Endothelial cell of umbilical vein (primary cell): ENCODE measurements at regions not wholly inside any gene's neighbourhood (a gene's known extent, or its start where the extent isn't known, plus 50 kb on each side); places are given as distances from the start of the nearest gene placed in this dataset.

Experiments
- BruUV-seq: library from RNA; stranded (reverse); fragments of 400-500 nt; replicated peaks from 2 replicates; lab custom pipeline; 2021; lab: Mats Ljungman, UMichigan
- CTCF ChIA-PET: fragments of 300-600, 350-600 bp; sonication (Branson Sonifier 250); formaldehyde crosslinking; loops from one replicate; lab custom pipeline; 2021; ENCODE audit warnings: antibody characterized with exemption, inconsistent platforms; lab: Charles Lee
- POLR2A ChIA-PET: fragments of 300-600, 350-600 bp; sonication (Branson Sonifier 250); formaldehyde crosslinking; loops from one replicate; lab custom pipeline; 2021; ENCODE audit warnings: antibody characterized with exemption, inconsistent platforms; lab: Charles Lee
- DNase-seq: peaks from one replicate; pipeline ENCODE4 v3.0.0-alpha.2; 2011; ENCODE audit warnings: low read depth, low spot score
- FAIRE-seq: peaks from 2 replicates; lab custom pipeline; 2011; peaks lifted over from hg19 to GRCh38; lab: Jason Lieb, UNC
- H2AFZ ChIP-seq: 2 replicates; pipeline ENCODE4 v1.6.0; 2012; ENCODE audit warnings: low read depth, low read length, control low read depth, inconsistent platforms
- H3K27ac ChIP-seq: 2 replicates; pipeline ENCODE4 v1.5.1; 2011; ENCODE audit warnings: low read depth, mild to moderate bottlenecking, control low read depth, low read length, moderate library complexity; ENCODE audit not compliant: insufficient read depth
- H3K27me3 ChIP-seq, 2 experiments: 2 replicates each; pipeline versions ENCODE4 v1.6.0 to v1.6.1; 2011; ENCODE audit warnings: low read length in 2 of 2, mixed read lengths in 1 of 2; ENCODE audit not compliant: control insufficient read depth in 2 of 2, insufficient read depth in 2 of 2
- H3K36me3 ChIP-seq, 2 experiments: 2 replicates in 1 of 2; 3 replicates in 1 of 2; pipeline ENCODE4 v1.5.1; 2011; ENCODE audit warnings: low read length in 2 of 2, mild to moderate bottlenecking in 1 of 2, moderate library complexity in 1 of 2; ENCODE audit not compliant: control insufficient read depth in 2 of 2, insufficient read depth in 2 of 2; ENCODE audit errors: extremely low read depth in 1 of 2
- H3K4me1 ChIP-seq: 3 replicates; pipeline ENCODE4 v1.5.1; 2011; ENCODE audit warnings: mild to moderate bottlenecking, low read length; ENCODE audit not compliant: control insufficient read depth, insufficient read depth; ENCODE audit errors: extremely low read depth
- H3K4me2 ChIP-seq: 2 replicates; pipeline ENCODE4 v1.6.1; 2011; ENCODE audit warnings: low read length, control low read depth, mixed read lengths; ENCODE audit not compliant: insufficient read depth
- H3K4me3 ChIP-seq, 3 experiments: fragments of 200-600 bp in 1 of 3; sonication (generic), shearing (Covaris generic) in 1 of 3; replicated peaks in 1 of 3; 2 replicates each; pipeline ENCODE4 v1.5.1; 2011 to 2016; ENCODE audit warnings: control low read depth in 3 of 3, low read length in 3 of 3, mild to moderate bottlenecking in 2 of 3, inconsistent platforms in 1 of 3, low read depth in 1 of 3, moderate library complexity in 1 of 3; ENCODE audit not compliant: insufficient read depth in 1 of 3
- H3K79me2 ChIP-seq: 2 replicates; pipeline ENCODE4 v1.6.0; 2012; ENCODE audit warnings: low read length, inconsistent platforms; ENCODE audit not compliant: control insufficient read depth, insufficient read depth
- H3K9ac ChIP-seq: replicated peaks from 2 replicates; pipeline ENCODE3; 2011; ENCODE audit warnings: low read length, control low read depth; ENCODE audit not compliant: insufficient read depth; ENCODE audit errors: extremely low read depth
- H3K9me1 ChIP-seq: replicated peaks from 3 replicates; pipeline ENCODE4 v1.6.0; 2011; ENCODE audit warnings: mild to moderate bottlenecking, low read length; ENCODE audit not compliant: control insufficient read depth, insufficient read depth; ENCODE audit errors: extremely low read depth
- H3K9me3 ChIP-seq: replicated peaks from 2 replicates; pipeline ENCODE4 v1.5.1; 2012; ENCODE audit warnings: low read length, inconsistent platforms; ENCODE audit not compliant: control insufficient read depth, insufficient read depth
- H4K20me1 ChIP-seq: replicated peaks from 2 replicates; pipeline ENCODE3; 2011; ENCODE audit warnings: mild to moderate bottlenecking, low read length; ENCODE audit not compliant: control insufficient read depth, insufficient read depth; ENCODE audit errors: extremely low read depth
- EZH2 ChIP-seq: IDR thresholded peaks from 2 replicates; pipeline ENCODE4 v1.6.1; 2012; ENCODE audit warnings: borderline replicate concordance, low read depth, mild to moderate bottlenecking, moderate library complexity, low read length, inconsistent platforms; ENCODE audit not compliant: severe bottlenecking
- FOS ChIP-seq: IDR thresholded peaks from 2 replicates; pipeline ENCODE4 v1.6.1; 2011; ENCODE audit warnings: mild to moderate bottlenecking, low read length, moderate library complexity, borderline replicate concordance; ENCODE audit not compliant: insufficient read depth
- GATA2 ChIP-seq: IDR thresholded peaks from 2 replicates; pipeline ENCODE4 v1.7.0; 2011; ENCODE audit warnings: low read depth, mild to moderate bottlenecking, moderate library complexity, mixed read lengths, low read length; ENCODE audit not compliant: insufficient read length, insufficient read depth
- JUN ChIP-seq: IDR thresholded peaks from 2 replicates; pipeline ENCODE4 v1.6.1; 2011; ENCODE audit warnings: borderline replicate concordance, low read depth; ENCODE audit not compliant: insufficient read length, insufficient read depth
- MYC ChIP-seq: IDR thresholded peaks from one replicate; pipeline ENCODE4 v1.6.1; 2011; ENCODE audit warnings: mild to moderate bottlenecking, low read depth, low read length
- POLR2A ChIP-seq: IDR thresholded peaks from 2 replicates; pipeline ENCODE4 v1.6.1; 2012; ENCODE audit warnings: low read depth, mild to moderate bottlenecking, control low read depth, low read length
- POLR2AphosphoS5 ChIP-seq: IDR thresholded peaks from 2 replicates; pipeline ENCODE4 v1.6.1; 2012; ENCODE audit warnings: low read depth, mild to moderate bottlenecking, control low read depth, low read length, moderate library complexity; ENCODE audit not compliant: insufficient read depth
- dilution Hi-C: fragments of 300-500 bp; cut with MboI; formaldehyde crosslinking; loops from one replicate; pipeline ENCODE4 v1.15.0; 2019; ENCODE audit warnings: low sequenced_read_pairs; ENCODE audit not compliant: extremely low pct_ligation_motif_present
- intact Hi-C: fragments of 100-400 bp; cut with micrococcal nuclease; formaldehyde crosslinking; loops from one replicate; pipeline ENCODE4 v1.10.0; 2022
- TF ChIP-seq, protein P1 (sequence below): IDR thresholded peaks from 2 replicates; pipeline ENCODE4 v1.6.1; 2011; ENCODE audit not compliant: insufficient read depth, insufficient read length
- TF ChIP-seq, protein P2 (sequence below), 2 donors: IDR thresholded peaks; 1 replicate in 1 of 2; 2 replicates in 1 of 2; pipeline ENCODE4 v1.5.1; 2011; ENCODE audit warnings: low read length in 2 of 2, mild to moderate bottlenecking in 2 of 2, moderate library complexity in 2 of 2, control low read depth in 1 of 2, inconsistent platforms in 1 of 2, low read depth in 1 of 2; ENCODE audit not compliant: insufficient read depth in 1 of 2; ENCODE audit errors: extremely low read depth in 1 of 2

DNA sequence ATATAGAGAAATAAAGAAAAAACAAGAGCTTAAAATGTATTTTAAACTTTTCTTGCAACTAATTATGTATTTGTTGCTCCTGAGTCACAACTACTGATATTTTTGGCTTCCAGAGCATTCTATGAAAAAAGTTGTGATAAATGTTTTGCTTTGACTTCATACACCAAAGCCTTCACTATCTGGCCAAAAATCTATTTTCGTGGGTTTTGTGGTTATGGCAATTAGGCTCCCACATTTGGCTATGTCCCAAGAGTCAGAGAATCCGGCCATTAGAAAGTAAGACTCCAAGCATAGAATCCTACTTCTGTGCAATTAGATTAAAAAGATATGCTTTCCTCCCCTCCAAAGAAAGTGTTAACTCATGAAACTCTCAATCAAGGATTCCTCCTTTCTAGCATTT is 1456.1 kb upstream of the ACVR2A start:
- no peak for FAIRE-seq

DNA sequence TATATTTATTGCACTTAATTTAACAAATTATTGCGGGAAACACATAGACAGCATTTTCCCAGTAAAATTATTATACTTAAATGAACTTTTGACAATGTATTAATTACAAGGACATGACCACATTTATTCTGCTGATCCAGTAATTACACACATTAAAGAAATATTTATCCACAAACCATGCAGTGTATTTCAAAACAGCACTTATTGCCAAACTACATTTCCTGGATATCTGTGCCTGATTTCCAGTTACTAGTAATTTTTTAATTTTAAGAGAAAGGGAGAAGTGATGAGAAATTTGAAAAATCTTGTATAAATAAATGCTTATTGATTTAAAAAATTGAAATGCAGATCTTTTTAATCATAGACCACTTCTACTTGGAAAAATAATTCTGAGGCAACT is 1458.7 kb upstream of the ACVR2A start:
- POLR2A ChIA-PET = no interaction called here
- no peak for TF ChIP-seq JUN
- TF ChIP-seq POLR2AphosphoS5 = no peak
- no peak for TF ChIP-seq GATA2
- TF ChIP-seq, protein P1, sequence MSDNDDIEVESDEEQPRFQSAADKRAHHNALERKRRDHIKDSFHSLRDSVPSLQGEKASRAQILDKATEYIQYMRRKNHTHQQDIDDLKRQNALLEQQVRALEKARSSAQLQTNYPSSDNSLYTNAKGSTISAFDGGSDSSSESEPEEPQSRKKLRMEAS = no peak
- TF ChIP-seq FOS = no peak
- no peak for TF ChIP-seq MYC
- TF ChIP-seq POLR2A = no peak
- TF ChIP-seq, protein P2, sequence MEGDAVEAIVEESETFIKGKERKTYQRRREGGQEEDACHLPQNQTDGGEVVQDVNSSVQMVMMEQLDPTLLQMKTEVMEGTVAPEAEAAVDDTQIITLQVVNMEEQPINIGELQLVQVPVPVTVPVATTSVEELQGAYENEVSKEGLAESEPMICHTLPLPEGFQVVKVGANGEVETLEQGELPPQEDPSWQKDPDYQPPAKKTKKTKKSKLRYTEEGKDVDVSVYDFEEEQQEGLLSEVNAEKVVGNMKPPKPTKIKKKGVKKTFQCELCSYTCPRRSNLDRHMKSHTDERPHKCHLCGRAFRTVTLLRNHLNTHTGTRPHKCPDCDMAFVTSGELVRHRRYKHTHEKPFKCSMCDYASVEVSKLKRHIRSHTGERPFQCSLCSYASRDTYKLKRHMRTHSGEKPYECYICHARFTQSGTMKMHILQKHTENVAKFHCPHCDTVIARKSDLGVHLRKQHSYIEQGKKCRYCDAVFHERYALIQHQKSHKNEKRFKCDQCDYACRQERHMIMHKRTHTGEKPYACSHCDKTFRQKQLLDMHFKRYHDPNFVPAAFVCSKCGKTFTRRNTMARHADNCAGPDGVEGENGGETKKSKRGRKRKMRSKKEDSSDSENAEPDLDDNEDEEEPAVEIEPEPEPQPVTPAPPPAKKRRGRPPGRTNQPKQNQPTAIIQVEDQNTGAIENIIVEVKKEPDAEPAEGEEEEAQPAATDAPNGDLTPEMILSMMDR (IDR thresholded peaks at IDR 0.05; ENCODE audit: extremely low read depth in 1 of 2, insufficient read depth in 1 of 2, low read depth in 1 of 2, low read length in 2 of 2) = no peak
- TF ChIP-seq EZH2 = no peak
- BruUV-seq = no TSS peak
- FAIRE-seq (no peak), DNase-seq (no peak)
- Histone ChIP-seq H3K9me1 (no peaks in the 10 kb centered on the region), H3K9me3 (no peaks in the 10 kb centered on the region), H3K4me3 (no peak overlapping the region), H2AFZ (no peak overlapping the region), H3K4me2 (no peak overlapping the region), H3K27ac (no peak overlapping the region), H3K4me1 (no peaks in the 10 kb centered on the region), H3K9ac (no peak overlapping the region), H3K79me2 (no peaks in the 10 kb centered on the region), H3K27me3 (no peaks in the 10 kb centered on the region), H3K36me3 (no peaks in the 10 kb centered on the region), H4K20me1 (no peaks in the 10 kb centered on the region)
- intact Hi-C loops = no loop called here
- dilution Hi-C loops = no loop called here
- CTCF ChIA-PET = interaction anchor here (0.8 to 1.3 kb wide), 3 partner anchors 10 to 30 kb away, joined by 3 to 4 read pairs (median 3); no protein-coding TSS in a partner anchor

More for the DNA sequence above, 1456.1 kb upstream of the ACVR2A start:
- Histone ChIP-seq H3K9me1 (no peaks in the 10 kb centered on the region), H4K20me1 (no peaks in the 10 kb centered on the region), H3K4me2 (no peak overlapping the region), H3K27ac (no peak overlapping the region), H3K4me3 (no peak overlapping the region), H3K4me1 (no peaks in the 10 kb centered on the region), H3K9ac (no peak overlapping the region), H3K36me3 (no peaks in the 10 kb centered on the region), H2AFZ (no peak overlapping the region), H3K9me3 (no peaks in the 10 kb centered on the region), H3K27me3 (no peaks in the 10 kb centered on the region), H3K79me2 (no peaks in the 10 kb centered on the region)
- no peak for TF ChIP-seq MYC
- TF ChIP-seq FOS = no peak
- TF ChIP-seq, protein P2 (IDR thresholded peaks at IDR 0.05; ENCODE audit: extremely low read depth in 1 of 2, insufficient read depth in 1 of 2, low read depth in 1 of 2, low read length in 2 of 2) = no peak
- no peak for TF ChIP-seq POLR2A
- TF ChIP-seq GATA2 = no peak
- TF ChIP-seq, protein P1 = no peak
- dilution Hi-C loops (no loop called here), intact Hi-C loops (no loop called here)
- DNase-seq = no peak
- ChIA-PET POLR2A (no interaction called here), CTCF (no interaction called here)
- no TSS peak for BruUV-seq
